ENCODE measurements at regions not wholly inside any gene's neighbourhood (a gene's known extent, or its start where the extent isn't known, plus 50 kb on each side); places are given as distances from the start of the nearest gene placed in this dataset.
A peak's percentile ranks its signal among the peaks of the same experiment; 100 is the strongest.

- TF ChIP-seq ZNF740 (CRISPR knock-in tag; IDR thresholded peaks at IDR 0.05) (no peak), ZNF740 (tag; IDR thresholded peaks at IDR 0.05) (no peak), HMBOX1 (IDR thresholded peaks at IDR 0.05) (peak; percentile 53; the same call in 1 of the 2 replicates), SOX6 (IDR thresholded peaks at IDR 0.05) (peak; percentile 31; the same call in 1 of the 2 replicates), MEF2A (IDR thresholded peaks at IDR 0.05; ENCODE audit: control insufficient read depth, low read depth, low read length) (peak; percentile 75; the same call in 1 of the 2 replicates), RFX5 (IDR thresholded peaks at IDR 0.05; ENCODE audit: low read depth, low read length) (no peak), CTBP1 (IDR thresholded peaks at IDR 0.05; ENCODE audit: borderline replicate concordance) (peak; percentile 40; the same call in 1 of the 2 replicates), CBFA2T3 (IDR thresholded peaks at IDR 0.05) (0 out of 2 replicates have a peak, but pooled peaks have one; percentile 35), TCF3 (CRISPR knock-in tag; IDR thresholded peaks at IDR 0.05) (peak; percentile 29; the same call in 1 of the 2 replicates)
These were observed 102.7 kb upstream of the CPEB4 start (continued) for GRCh38 chr5:173785400-173785799.

DNA sequence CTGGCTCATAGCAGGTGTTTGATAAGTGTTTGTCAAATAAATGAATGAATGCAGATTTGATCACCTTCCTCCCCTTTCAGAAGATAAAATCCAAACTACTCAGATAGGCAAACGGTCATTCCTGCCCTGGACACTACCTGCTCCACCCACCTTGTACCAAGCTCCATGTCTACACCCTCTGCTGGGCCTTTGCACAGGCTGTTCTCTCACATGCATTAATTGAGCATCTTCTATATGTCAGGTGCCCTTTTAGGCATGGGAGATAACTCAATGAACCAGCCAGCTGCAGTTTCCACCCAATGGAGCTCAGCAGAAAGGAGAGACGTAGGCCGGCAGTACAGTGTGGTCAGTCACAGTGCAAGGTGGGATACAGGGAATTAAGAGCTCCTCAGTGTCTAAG is 102.3 kb upstream of the CPEB4 start:
- intact Hi-C loops (cut with micrococcal nuclease) = loop anchor here (2.0 kb wide), 3 partner anchors 53 to 187 kb away; no protein-coding TSS in a partner anchor

More for the DNA sequence above, 102.3 kb upstream of the CPEB4 start:
- peaks cover 24 to 49% of the 10 kb centered on the region in 2 experiments; a peak in 4 of 5 replicates for H3K4me1 ChIP-seq (replicated peaks in 1 of 2; ENCODE audit: control insufficient read depth in 2 of 2, insufficient read depth in 2 of 2, low read length in 2 of 2)
- H3K36me3 ChIP-seq (ENCODE audit: control insufficient read depth, insufficient read depth, low read length) = no peaks in the 10 kb centered on the region
- H3K4me2 ChIP-seq (ENCODE audit: insufficient read depth, low read length) = peak overlapping the region; percentile 17; the same call in 1 of the 2 replicates
- TF ChIP-seq RBM25 (IDR thresholded peaks at IDR 0.05; ENCODE audit: low read depth, low read length, severe bottlenecking) = peak; percentile 60
- TF ChIP-seq HDAC2 (IDR thresholded peaks at IDR 0.05) = 0 out of 2 replicates have a peak, but pooled peaks have one; percentile 19
- 0 out of 2 replicates have a peak, but pooled peaks have one; percentile 9 for TF ChIP-seq CTBP1 (IDR thresholded peaks at IDR 0.05; ENCODE audit: borderline replicate concordance)
- TF ChIP-seq, protein P1, sequence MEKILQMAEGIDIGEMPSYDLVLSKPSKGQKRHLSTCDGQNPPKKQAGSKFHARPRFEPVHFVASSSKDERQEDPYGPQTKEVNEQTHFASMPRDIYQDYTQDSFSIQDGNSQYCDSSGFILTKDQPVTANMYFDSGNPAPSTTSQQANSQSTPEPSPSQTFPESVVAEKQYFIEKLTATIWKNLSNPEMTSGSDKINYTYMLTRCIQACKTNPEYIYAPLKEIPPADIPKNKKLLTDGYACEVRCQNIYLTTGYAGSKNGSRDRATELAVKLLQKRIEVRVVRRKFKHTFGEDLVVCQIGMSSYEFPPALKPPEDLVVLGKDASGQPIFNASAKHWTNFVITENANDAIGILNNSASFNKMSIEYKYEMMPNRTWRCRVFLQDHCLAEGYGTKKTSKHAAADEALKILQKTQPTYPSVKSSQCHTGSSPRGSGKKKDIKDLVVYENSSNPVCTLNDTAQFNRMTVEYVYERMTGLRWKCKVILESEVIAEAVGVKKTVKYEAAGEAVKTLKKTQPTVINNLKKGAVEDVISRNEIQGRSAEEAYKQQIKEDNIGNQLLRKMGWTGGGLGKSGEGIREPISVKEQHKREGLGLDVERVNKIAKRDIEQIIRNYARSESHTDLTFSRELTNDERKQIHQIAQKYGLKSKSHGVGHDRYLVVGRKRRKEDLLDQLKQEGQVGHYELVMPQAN (IDR thresholded peaks at IDR 0.05; ENCODE audit: borderline replicate concordance) = no peak
- H3K9me1 ChIP-seq (ENCODE audit: control insufficient read depth, insufficient read depth, low read length) = peaks cover 2% of the 10 kb centered on the region
- CTCF ChIA-PET (ENCODE audit: low intra/inter-chr PET ratio) = no interaction called here
- no peak overlapping the region for H3K9ac ChIP-seq (ENCODE audit: insufficient read depth in 1 of 2, low read depth in 2 of 2, low read length in 2 of 2)
- H3K79me2 ChIP-seq (ENCODE audit: control insufficient read depth, insufficient read depth, low read length) = no peaks in the 10 kb centered on the region
- no peaks in the 10 kb centered on the region for H3K9me3 ChIP-seq (replicated peaks; ENCODE audit: control insufficient read depth, insufficient read depth, low read depth, low read length)
- POLR2A ChIA-PET = interaction anchor here (0.5 to 1.8 kb wide), 6 partner anchors 10 to 121 kb away, joined by 3 to 7 read pairs (median 4); no protein-coding TSS in a partner anchor
- WGBS (ENCODE audit: insufficient coverage, low coverage, missing lambda C conversion rate) = 56% methylated on average over 3 of the region's 3 CpGs
- H2AFZ ChIP-seq (ENCODE audit: low read depth, low read length) = no peak overlapping the region
- H3K4me3 ChIP-seq = no peak overlapping the region
- no peak overlapping the region for H3K27ac ChIP-seq (ENCODE audit: extremely low read depth, low read depth, low read length)
- ATAC-seq (no peak), DNase-seq (ENCODE audit: extremely low read depth in 1 of 4, low spot score in 3 of 4) (no peak), FAIRE-seq (no peak)
- H4K20me1 ChIP-seq (replicated peaks; ENCODE audit: control insufficient read depth, insufficient read depth, low read length) = no peaks in the 10 kb centered on the region
- no TSS peak for BruUV-seq (replicated peaks)
- in situ Hi-C loops (cut with MboI) = loop anchor here (10.0 kb wide), 1 partner anchor 99 kb away; the partner anchor contains the start of gene CPEB4
- no peaks in the 10 kb centered on the region for H3K27me3 ChIP-seq (ENCODE audit: control insufficient read depth in 2 of 2, insufficient read depth in 2 of 2, low read length in 2 of 2)

Data from K562 (cell line).